Ovary (tissue), 7 donors: ENCODE measurements at regions not wholly inside any gene's neighbourhood (a gene's known extent, or its start where the extent isn't known, plus 50 kb on each side); places are given as distances from the start of the nearest gene placed in this dataset.

Experiments used
- DNase-seq, 5 donors: peaks; one replicate each; pipeline ENCODE4 v3.0.0-alpha.2; 2019 to 2020
- H3K27ac ChIP-seq, 2 donors: fragments of 200-600 bp; one replicate each; pipeline versions ENCODE4 v1.5.1 to v1.8.0; 2019 to 2022
- H3K27me3 ChIP-seq: fragments of 200-600 bp; one replicate; pipeline ENCODE4 v1.8.0; 2022
- H3K36me3 ChIP-seq: fragments of 200-600 bp; sonication (generic); one replicate; pipeline ENCODE4 v1.5.1; 2019
- H3K4me1 ChIP-seq: one replicate; pipeline ENCODE4 v1.8.1; 2013; ENCODE audit warnings: mild to moderate bottlenecking, moderate library complexity; ENCODE audit not compliant: insufficient read depth
- H3K4me3 ChIP-seq: fragments of 200-600 bp; sonication (generic); one replicate; pipeline ENCODE4 v1.5.1; 2017
- H3K9me3 ChIP-seq, 2 donors: fragments of 200-600 bp in 1 of 2; sonication (generic) in 1 of 2; one replicate each; pipeline versions ENCODE4 v1.5.1 to v1.8.1; 2013 to 2019; ENCODE audit warnings: mild to moderate bottlenecking in 1 of 2, moderate library complexity in 1 of 2
- CTCF ChIP-seq, 3 donors: fragments of 450-650 bp in 2 of 3; fragments of 200-600 bp in 1 of 3; IDR thresholded peaks; one replicate each; pipeline versions ENCODE4 v1.5.1 to v1.8.0; 2016 to 2022; ENCODE audit warnings: antibody characterized with exemption in 3 of 3, mild to moderate bottlenecking in 1 of 3
- EP300 ChIP-seq: sonication (generic); formaldehyde crosslinking; IDR thresholded peaks from one replicate; pipeline ENCODE4 v1.6.1; 2017; ENCODE audit warnings: antibody characterized with exemption
- POLR2A ChIP-seq: fragments of 450-650 bp; IDR thresholded peaks from one replicate; pipeline ENCODE4 v1.6.1; 2017; ENCODE audit warnings: antibody characterized with exemption, mild to moderate bottlenecking, moderate library complexity
- WGBS, 3 donors: extraction: QIAGEN DNeasy Blood & Tissue Kit in 1 of 3; methylation state at CpG; one replicate each; pipeline versions ENCODE4 v1.1.5 to v1.1.7; 2013 to 2017; 5-methylcytosine and 5-hydroxymethylcytosine counted together
- intact Hi-C, 4 donors: fragments of 100-400 bp; cut with DNase I; formaldehyde crosslinking; loops; one replicate each; pipeline versions ENCODE4 v1.11.0 to v1.15.1; 2022 to 2023
- donor health status: DM: no; HTN: no; CAD: no; lungs with moderate emphysema.
- donor health status: DM: no; HTN: no; CAD: no.
- donor health status: Bipolar disorder and iron deficiency.
- donor health status: DM: no; HTN: no; CAD: no.
- donor health status: DM: yes; HTN: yes; CAD: no.

- TF ChIP-seq EP300: no peak
- TF ChIP-seq CTCF (IDR thresholded peaks at IDR 0.05): no peak
- no peak for TF ChIP-seq POLR2A
- H3K4me3 ChIP-seq: no peak overlapping the region
- no peak for DNase-seq
- H3K36me3 ChIP-seq: no peaks in the 10 kb centered on the region
- no peaks in the 10 kb centered on the region for H3K27me3 ChIP-seq
- no peaks in the 10 kb centered on the region for H3K4me1 ChIP-seq
- H3K27ac ChIP-seq: no peak overlapping the region
- 81 to 85% (median 85%) methylated on average over 6 of the region's 6 CpGs for WGBS, 3 donors
- intact Hi-C loops: no loop called here
- H3K9me3 ChIP-seq: no peaks in the 10 kb centered on the region
Observed at GRCh38 chr16:9251026-9251425, 159.6 kb downstream of the HAPSTR1 start.

GRCh38 chr16:9254863-9255262, 163.4 kb downstream of the HAPSTR1 start:
- no peak overlapping the region for H3K27ac ChIP-seq
- WGBS, 3 donors: 0 to 63% (median 0%) methylated on average over 1 of the region's 1 CpG
- no peaks in the 10 kb centered on the region for H3K9me3 ChIP-seq
- TF ChIP-seq CTCF (IDR thresholded peaks at IDR 0.05): no peak
- no peak for TF ChIP-seq EP300
- no peak for TF ChIP-seq POLR2A
- H3K27me3 ChIP-seq: no peaks in the 10 kb centered on the region
- H3K4me1 ChIP-seq: no peaks in the 10 kb centered on the region
- H3K4me3 ChIP-seq: no peak overlapping the region
- no peaks in the 10 kb centered on the region for H3K36me3 ChIP-seq
- intact Hi-C loops: no loop called here
- DNase-seq: no peak

GRCh38 chr16:9256196-9256595, 164.8 kb downstream of the HAPSTR1 start:
- Histone ChIP-seq H3K36me3 (no peaks in the 10 kb centered on the region), H3K9me3 (no peaks in the 10 kb centered on the region), H3K27me3 (no peaks in the 10 kb centered on the region), H3K4me3 (no peak overlapping the region), H3K27ac (no peak overlapping the region), H3K4me1 (no peaks in the 10 kb centered on the region)
- no peak for TF ChIP-seq POLR2A
- no peak for TF ChIP-seq EP300
- TF ChIP-seq CTCF (IDR thresholded peaks at IDR 0.05): no peak
- intact Hi-C loops: no loop called here
- WGBS, 3 donors: 28 to 43% (median 35%) methylated on average over 6 of the region's 6 CpGs
- no peak for DNase-seq

GRCh38 chr16:9257843-9258242, 166.4 kb downstream of the HAPSTR1 start:
- intact Hi-C loops: no loop called here
- no peak for DNase-seq
- no peaks in the 10 kb centered on the region for H3K27me3 ChIP-seq
- no peak overlapping the region for H3K27ac ChIP-seq
- no peaks in the 10 kb centered on the region for H3K36me3 ChIP-seq
- no peaks in the 10 kb centered on the region for H3K9me3 ChIP-seq
- no peak overlapping the region for H3K4me3 ChIP-seq
- no peaks in the 10 kb centered on the region for H3K4me1 ChIP-seq
- WGBS, 3 donors: 82 to 91% (median 85%) methylated on average over 1 of the region's 1 CpG
- TF ChIP-seq POLR2A (no peak), EP300 (no peak), CTCF (IDR thresholded peaks at IDR 0.05) (no peak)
